GM23248 (cell line): ENCODE measurements at regions not wholly inside any gene's neighbourhood (a gene's known extent, or its start where the extent isn't known, plus 50 kb on each side); places are given as distances from the start of the nearest gene placed in this dataset.

ENCODE experiments used
- DNase-seq: peaks from one replicate; pipeline ENCODE4 v3.0.0-alpha.2; 2015
- H2AFZ ChIP-seq: fragments of 200-600 bp; sonication (generic); 2 replicates; pipeline ENCODE4 v1.6.1; 2016; ENCODE audit warnings: antibody characterized with exemption
- H3F3A ChIP-seq: fragments of 200-600 bp; sonication (generic); 2 replicates; pipeline ENCODE4 v1.6.1; 2016; ENCODE audit warnings: mild to moderate bottlenecking, antibody characterized with exemption, mixed run types; ENCODE audit not compliant: insufficient read depth
- H3K27ac ChIP-seq: fragments of 200-600 bp; sonication (generic); 2 replicates; pipeline ENCODE4 v1.5.1; 2016; ENCODE audit warnings: mild to moderate bottlenecking
- H3K27me3 ChIP-seq: fragments of 200-600 bp; sonication (generic); replicated peaks from 2 replicates; pipeline ENCODE4 v1.6.1; 2016; ENCODE audit warnings: mild to moderate bottlenecking; ENCODE audit not compliant: insufficient read depth
- H3K36me3 ChIP-seq: fragments of 200-600 bp; sonication (generic); 2 replicates; pipeline ENCODE4 v1.6.1; 2016; ENCODE audit warnings: low read depth, mild to moderate bottlenecking
- H3K4me1 ChIP-seq: fragments of 200-600 bp; sonication (generic); 2 replicates; pipeline ENCODE4 v1.6.1; 2016; ENCODE audit warnings: mild to moderate bottlenecking; ENCODE audit not compliant: insufficient read depth
- H3K4me2 ChIP-seq: fragments of 200-600 bp; sonication (generic); one replicate; pipeline ENCODE4 v1.6.1; 2016; ENCODE audit warnings: mild to moderate bottlenecking; ENCODE audit not compliant: unreplicated experiment
- H3K4me3 ChIP-seq: fragments of 200-600 bp; sonication (generic); 2 replicates; pipeline ENCODE4 v1.5.1; 2016; ENCODE audit warnings: mild to moderate bottlenecking
- H3K79me2 ChIP-seq: fragments of 200-600 bp; sonication (generic); 2 replicates; pipeline ENCODE4 v1.6.1; 2016; ENCODE audit warnings: mild to moderate bottlenecking; ENCODE audit not compliant: insufficient read depth
- H3K9ac ChIP-seq: fragments of 200-600 bp; sonication (generic); 2 replicates; pipeline ENCODE4 v1.6.1; 2016; ENCODE audit warnings: mild to moderate bottlenecking
- H3K9me2 ChIP-seq: fragments of 200-600 bp; sonication (generic); 2 replicates; pipeline ENCODE4 v1.6.1; 2016; ENCODE audit warnings: mixed run types, mild to moderate bottlenecking, moderate library complexity; ENCODE audit not compliant: insufficient read depth
- H3K9me3 ChIP-seq: fragments of 200-600 bp; sonication (generic); one replicate; pipeline ENCODE4 v1.6.1; 2017; ENCODE audit warnings: low read depth
- H4K20me1 ChIP-seq: fragments of 200-600 bp; sonication (generic); 2 replicates; pipeline ENCODE4 v1.6.0; 2016; ENCODE audit not compliant: insufficient read depth
- EZH2 ChIP-seq: fragments of 200-600 bp; sonication (generic); IDR thresholded peaks from 2 replicates; pipeline ENCODE4 v1.6.1; 2018; ENCODE audit warnings: antibody characterized with exemption, mild to moderate bottlenecking; ENCODE audit not compliant: insufficient read depth, poor library complexity, severe bottlenecking
- EZH2phosphoT487 ChIP-seq: fragments of 200-600 bp; sonication (generic); IDR thresholded peaks from 2 replicates; pipeline ENCODE4 v1.6.1; 2018; ENCODE audit warnings: antibody characterized with exemption, moderate library complexity, mild to moderate bottlenecking, low read depth; ENCODE audit not compliant: insufficient read depth
- WGBS, 2 experiments: methylation state at CpG; one replicate each; pipeline ENCODE4 v1.1.6; 2015 to 2017; ENCODE audit warnings: low lambda C conversion rate in 2 of 2, low coverage in 1 of 2; ENCODE audit errors: missing lambda C conversion rate in 2 of 2; 5-methylcytosine and 5-hydroxymethylcytosine counted together
- in situ Hi-C: fragments of 300-500 bp; cut with MboI; formaldehyde crosslinking; loops from 2 replicates; pipeline ENCODE4 v1.15.0; 2020

- Histone ChIP-seq H2AFZ (no peak overlapping the region), H3K27me3 (peaks cover 9% of the 10 kb centered on the region; the same call in 1 of the 2 replicates), H3K79me2 (no peaks in the 10 kb centered on the region), H3K9ac (no peak overlapping the region), H3K4me3 (no peak overlapping the region), H3K9me3 (no peaks in the 10 kb centered on the region), H3K9me2 (no peaks in the 10 kb centered on the region), H3F3A (peaks cover 7% of the 10 kb centered on the region; the same call in 1 of the 2 replicates), H3K4me2 (no peak overlapping the region), H3K27ac (no peak overlapping the region), H3K36me3 (no peaks in the 10 kb centered on the region), H4K20me1 (no peaks in the 10 kb centered on the region), H3K4me1 (no peaks in the 10 kb centered on the region)
- DNase-seq, result no peak
- TF ChIP-seq EZH2phosphoT487 (no peak), EZH2 (no peak)
- in situ Hi-C loops, result no loop called here
- 39 to 45% methylated on average over 3 of the region's 3 CpGs for WGBS, 2 experiments
Measured at GRCh38 chr2:147451902-147452515, 392.8 kb upstream of the ACVR2A start.

- 53 to 63% methylated on average over 4 of the region's 4 CpGs for WGBS, 2 experiments
- in situ Hi-C loops, result no loop called here
- Histone ChIP-seq H3K9me2 (no peaks in the 10 kb centered on the region), H3K4me2 (no peak overlapping the region), H3K9me3 (no peaks in the 10 kb centered on the region), H4K20me1 (no peaks in the 10 kb centered on the region), H2AFZ (no peak overlapping the region), H3K36me3 (no peaks in the 10 kb centered on the region), H3K79me2 (no peaks in the 10 kb centered on the region), H3K27ac (no peak overlapping the region), H3F3A (no peaks in the 10 kb centered on the region), H3K27me3 (peaks cover 9% of the 10 kb centered on the region; the same call in 1 of the 2 replicates), H3K4me1 (no peaks in the 10 kb centered on the region), H3K4me3 (no peak overlapping the region), H3K9ac (no peak overlapping the region)
- DNase-seq, result no peak
- TF ChIP-seq EZH2phosphoT487 (no peak), EZH2 (no peak)
Measured at GRCh38 chr2:147450661-147451510, 393.9 kb upstream of the ACVR2A start.

GRCh38 chr2:147449323-147449991, 395.4 kb upstream of the ACVR2A start:
- no peaks in the 10 kb centered on the region for H4K20me1 ChIP-seq
- H3K9me3 ChIP-seq, result no peaks in the 10 kb centered on the region
- H3F3A ChIP-seq, result no peaks in the 10 kb centered on the region
- H3K4me2 ChIP-seq, result no peak overlapping the region
- WGBS, 2 experiments, result 43 to 48% methylated on average over 7 of the region's 7 CpGs
- in situ Hi-C loops, result no loop called here
- H3K27me3 ChIP-seq, result peaks cover 9% of the 10 kb centered on the region; the same call in 1 of the 2 replicates
- no peaks in the 10 kb centered on the region for H3K79me2 ChIP-seq
- H3K9ac ChIP-seq, result no peak overlapping the region
- TF ChIP-seq EZH2 (no peak), EZH2phosphoT487 (no peak)
- H3K36me3 ChIP-seq, result no peaks in the 10 kb centered on the region
- peak; percentile 15 for DNase-seq
- no peaks in the 10 kb centered on the region for H3K4me1 ChIP-seq
- H2AFZ ChIP-seq, result no peak overlapping the region
- no peak overlapping the region for H3K4me3 ChIP-seq
- no peaks in the 10 kb centered on the region for H3K9me2 ChIP-seq
- H3K27ac ChIP-seq, result no peak overlapping the region

- no peaks in the 10 kb centered on the region for H4K20me1 ChIP-seq
- H3K4me3 ChIP-seq, result no peak overlapping the region
- no peaks in the 10 kb centered on the region for H3K4me1 ChIP-seq
- no peak overlapping the region for H3K9ac ChIP-seq
- H3F3A ChIP-seq, result no peaks in the 10 kb centered on the region
- H3K27ac ChIP-seq, result no peak overlapping the region
- no peak overlapping the region for H3K4me2 ChIP-seq
- no peaks in the 10 kb centered on the region for H3K27me3 ChIP-seq
- DNase-seq, result no peak
- H3K79me2 ChIP-seq, result no peaks in the 10 kb centered on the region
- no peaks in the 10 kb centered on the region for H3K9me3 ChIP-seq
- in situ Hi-C loops, result no loop called here
- TF ChIP-seq EZH2 (no peak), EZH2phosphoT487 (no peak)
- H3K9me2 ChIP-seq, result no peaks in the 10 kb centered on the region
- 45 to 53% methylated on average over 3 of the region's 3 CpGs for WGBS, 2 experiments
- H2AFZ ChIP-seq, result no peak overlapping the region
- no peaks in the 10 kb centered on the region for H3K36me3 ChIP-seq
Measured at GRCh38 chr2:147442816-147443215, 402.0 kb upstream of the ACVR2A start.
